ENCODE measurements at regions not wholly inside any gene's neighbourhood (a gene's known extent, or its start where the extent isn't known, plus 50 kb on each side); places are given as distances from the start of the nearest gene placed in this dataset.

GRCh38 chr3:84637272-84637671 is 321.5 kb upstream of the CADM2 start:
- intact Hi-C loops (cut with DNase I): no loop called here

GRCh38 chr3:84666468-84666867 is 292.3 kb upstream of the CADM2 start:
- H3K36me3 ChIP-seq: no peaks in the 10 kb centered on the region
- H3K4me3 ChIP-seq: no peak overlapping the region
- no peaks in the 10 kb centered on the region for H3K27me3 ChIP-seq
- peaks cover 0 to 10% (median 0%) of the 10 kb centered on the region in 11 donors for H3K9me3 ChIP-seq
- intact Hi-C loops (cut with DNase I): no loop called here
- DNase-seq (no peak), ATAC-seq (no peak)
- H3K4me1 ChIP-seq: no peaks in the 10 kb centered on the region
- H3K27ac ChIP-seq: no peak overlapping the region
- TF ChIP-seq CTCF (IDR thresholded peaks at IDR 0.05): no peak

More at GRCh38 chr3:84637272-84637671, 321.5 kb upstream of the CADM2 start:
- 86 to 93% methylated on average over 3 of the region's 3 CpGs for WGBS, 2 donors
- no peak for DNase-seq
- H3K9me3 ChIP-seq: peaks cover 0 to 14% (median 0%) of the 10 kb centered on the region in 11 donors
- H3K27ac ChIP-seq: no peak overlapping the region
- no peaks in the 10 kb centered on the region for H3K36me3 ChIP-seq
- H3K4me1 ChIP-seq: no peaks in the 10 kb centered on the region
- no peaks in the 10 kb centered on the region for H3K27me3 ChIP-seq
- ATAC-seq: no peak
- no peak for TF ChIP-seq CTCF (IDR thresholded peaks at IDR 0.05)
- no peak overlapping the region for H3K4me3 ChIP-seq

GRCh38 chr3:84679211-84679610 is 279.6 kb upstream of the CADM2 start:
- Histone ChIP-seq H3K27ac (no peak overlapping the region), H3K36me3 (no peaks in the 10 kb centered on the region), H3K4me3 (no peak overlapping the region), H3K27me3 (no peaks in the 10 kb centered on the region), H3K4me1 (no peaks in the 10 kb centered on the region), H3K9me3 (peaks cover 0 to 4% (median 0%) of the 10 kb centered on the region in 11 donors)
- no peak for DNase-seq
- no peak for TF ChIP-seq CTCF (IDR thresholded peaks at IDR 0.05)
- intact Hi-C loops (cut with DNase I): no loop called here
- no peak for ATAC-seq

- H3K36me3 ChIP-seq: no peaks in the 10 kb centered on the region
- no peaks in the 10 kb centered on the region for H3K4me1 ChIP-seq
- no peaks in the 10 kb centered on the region for H3K27me3 ChIP-seq
- H3K27ac ChIP-seq: no peak overlapping the region
- DNase-seq (no peak), ATAC-seq (no peak)
- H3K4me3 ChIP-seq: no peak overlapping the region
- intact Hi-C loops (cut with DNase I): no loop called here
- TF ChIP-seq CTCF (IDR thresholded peaks at IDR 0.05): no peak
- H3K9me3 ChIP-seq: peaks cover 0 to 19% (median 0%) of the 10 kb centered on the region in 11 donors
Observed at GRCh38 chr3:84680700-84681099, 278.1 kb upstream of the CADM2 start.

GRCh38 chr3:84683493-84683892 is 275.3 kb upstream of the CADM2 start:
- H3K27me3 ChIP-seq: no peaks in the 10 kb centered on the region
- no peaks in the 10 kb centered on the region for H3K36me3 ChIP-seq
- peaks cover 0 to 22% (median 0%) of the 10 kb centered on the region in 11 donors for H3K9me3 ChIP-seq
- ATAC-seq (no peak), DNase-seq (no peak)
- H3K27ac ChIP-seq: no peak overlapping the region
- WGBS, 2 donors: 23 to 40% methylated on average over 2 of the region's 2 CpGs
- no peaks in the 10 kb centered on the region for H3K4me1 ChIP-seq
- H3K4me3 ChIP-seq: no peak overlapping the region
- intact Hi-C loops (cut with DNase I): no loop called here
- TF ChIP-seq CTCF (IDR thresholded peaks at IDR 0.05): no peak
